ENCODE measurements at regions not wholly inside any gene's neighbourhood (a gene's known extent, or its start where the extent isn't known, plus 50 kb on each side); places are given as distances from the start of the nearest gene placed in this dataset.

- no peak for DNase-seq
These were observed 334.3 kb upstream of the ADAMTS5 start for GRCh38 chr21:27301220-27301619.

GRCh38 chr21:27300770-27301169, 333.9 kb upstream of the ADAMTS5 start:
- POLR2A ChIA-PET: no interaction called here
- H3K9ac ChIP-seq (ENCODE audit: low read length): no peak overlapping the region
- TF ChIP-seq EZH2 (IDR thresholded peaks at IDR 0.05; ENCODE audit: borderline replicate concordance, insufficient read depth, low read depth, low read length, poor library complexity, severe bottlenecking): no peak
- TF ChIP-seq CTCF (IDR thresholded peaks at IDR 0.05): no peak
- H3K36me3 ChIP-seq (replicated peaks in 1 of 2; ENCODE audit: control extremely low read depth in 1 of 2, control insufficient read depth in 1 of 2, extremely low read depth in 1 of 2, insufficient read depth in 2 of 2, low read length in 1 of 2): no peaks in the 10 kb centered on the region
- no peak overlapping the region for H3K4me3 ChIP-seq (ENCODE audit: control extremely low read depth in 1 of 5, extremely low read depth in 1 of 5, insufficient read depth in 1 of 5, low read depth in 2 of 5, low read length in 4 of 5)
- H3K27ac ChIP-seq (ENCODE audit: low read length in 2 of 2): no peak overlapping the region
- no peaks in the 10 kb centered on the region for H3K79me2 ChIP-seq (ENCODE audit: control insufficient read depth, insufficient read depth, low read length)
- no peak overlapping the region for H3K27ac Mint-ChIP-seq
- no peak for DNase-seq
- no CpG with 5 or more reads among the region's 2 CpGs for WGBS (ENCODE audit: insufficient coverage)
- no peaks in the 10 kb centered on the region for H3K27me3 Mint-ChIP-seq
- intact Hi-C loops (cut with micrococcal nuclease): no loop called here
- no peak for ATAC-seq (ENCODE audit: low read depth)
- no peaks in the 10 kb centered on the region for H3K4me1 Mint-ChIP-seq
- CTCF ChIA-PET: no interaction called here
- H4K20me1 ChIP-seq (ENCODE audit: control insufficient read depth, insufficient read depth, low read length, poor library complexity, severe bottlenecking): no peaks in the 10 kb centered on the region
- H3K4me3 Mint-ChIP-seq: no peak overlapping the region
- no peak overlapping the region for H2AFZ ChIP-seq (ENCODE audit: insufficient read depth, low read depth, low read length, poor library complexity, severe bottlenecking)
- H3K4me1 ChIP-seq (ENCODE audit: control insufficient read depth in 2 of 2, insufficient read depth in 2 of 2, low read length in 2 of 2): no peaks in the 10 kb centered on the region
- H3K9me3 ChIP-seq (ENCODE audit: control extremely low read depth in 1 of 3, control insufficient read depth in 2 of 3, insufficient read depth in 1 of 3, low read length in 2 of 3): peaks cover 0 to 3% (median 3%) of the 10 kb centered on the region in 3 donors
- peaks cover 3% of the 10 kb centered on the region for H3K9me3 Mint-ChIP-seq (ENCODE audit: insufficient read depth)
- H3K27me3 ChIP-seq (replicated peaks in 1 of 4; ENCODE audit: control extremely low read depth in 1 of 4, control insufficient read depth in 3 of 4, insufficient read depth in 4 of 4, low read length in 3 of 4): no peaks in the 10 kb centered on the region
- no peak overlapping the region for H3K4me2 ChIP-seq (replicated peaks; ENCODE audit: low read depth, low read length, poor library complexity, severe bottlenecking)

More at GRCh38 chr21:27301220-27301619, 334.3 kb upstream of the ADAMTS5 start:
- Histone ChIP-seq H3K4me1 (ENCODE audit: control insufficient read depth in 2 of 2, insufficient read depth in 2 of 2, low read length in 2 of 2) (no peaks in the 10 kb centered on the region), H3K9ac (ENCODE audit: low read length) (no peak overlapping the region), H4K20me1 (ENCODE audit: control insufficient read depth, insufficient read depth, low read length, poor library complexity, severe bottlenecking) (no peaks in the 10 kb centered on the region), H3K4me2 (replicated peaks; ENCODE audit: low read depth, low read length, poor library complexity, severe bottlenecking) (no peak overlapping the region), H3K9me3 (ENCODE audit: control extremely low read depth in 1 of 3, control insufficient read depth in 2 of 3, insufficient read depth in 1 of 3, low read length in 2 of 3) (peaks cover 0 to 3% (median 3%) of the 10 kb centered on the region in 3 donors), H3K27me3 (replicated peaks in 1 of 4; ENCODE audit: control extremely low read depth in 1 of 4, control insufficient read depth in 3 of 4, insufficient read depth in 4 of 4, low read length in 3 of 4) (no peaks in the 10 kb centered on the region), H2AFZ (ENCODE audit: insufficient read depth, low read depth, low read length, poor library complexity, severe bottlenecking) (no peak overlapping the region), H3K27ac (ENCODE audit: low read length in 2 of 2) (no peak overlapping the region), H3K79me2 (ENCODE audit: control insufficient read depth, insufficient read depth, low read length) (no peaks in the 10 kb centered on the region), H3K36me3 (replicated peaks in 1 of 2; ENCODE audit: control extremely low read depth in 1 of 2, control insufficient read depth in 1 of 2, extremely low read depth in 1 of 2, insufficient read depth in 2 of 2, low read length in 1 of 2) (no peaks in the 10 kb centered on the region), H3K4me3 (ENCODE audit: control extremely low read depth in 1 of 5, extremely low read depth in 1 of 5, insufficient read depth in 1 of 5, low read depth in 2 of 5, low read length in 4 of 5) (no peak overlapping the region)
- CTCF ChIA-PET: no interaction called here
- no peak for ATAC-seq (ENCODE audit: low read depth)
- no peak overlapping the region for H3K27ac Mint-ChIP-seq
- TF ChIP-seq CTCF (IDR thresholded peaks at IDR 0.05): no peak
- no peak for TF ChIP-seq EZH2 (IDR thresholded peaks at IDR 0.05; ENCODE audit: borderline replicate concordance, insufficient read depth, low read depth, low read length, poor library complexity, severe bottlenecking)
- no peaks in the 10 kb centered on the region for H3K4me1 Mint-ChIP-seq
- POLR2A ChIA-PET: no interaction called here
- 67% methylated on average over 1 of the region's 2 CpGs for WGBS (ENCODE audit: insufficient coverage)
- intact Hi-C loops (cut with micrococcal nuclease): no loop called here
- H3K4me3 Mint-ChIP-seq: no peak overlapping the region
- H3K27me3 Mint-ChIP-seq: no peaks in the 10 kb centered on the region
- no peaks in the 10 kb centered on the region for H3K9me3 Mint-ChIP-seq (ENCODE audit: insufficient read depth)
